ENCODE measurements at regions not wholly inside any gene's neighbourhood (a gene's known extent, or its start where the extent isn't known, plus 50 kb on each side); places are given as distances from the start of the nearest gene placed in this dataset.

- TF ChIP-seq POLR2A (IDR thresholded peaks at IDR 0.05) (no peak), CTCF (IDR thresholded peaks at IDR 0.05) (no peak)
These were observed 175.4 kb upstream of the NFE2L3 start for GRCh38 chr7:25976630-25977029.
